Endothelial cell of umbilical vein (primary cell): ENCODE measurements at regions not wholly inside any gene's neighbourhood (a gene's known extent, or its start where the extent isn't known, plus 50 kb on each side); places are given as distances from the start of the nearest gene placed in this dataset.

ENCODE experiments used
- BruUV-seq: library from RNA; stranded (reverse); fragments of 400-500 nt; replicated peaks from 2 replicates; lab custom pipeline; 2021; lab: Mats Ljungman, UMichigan
- CTCF ChIA-PET: fragments of 300-600, 350-600 bp; sonication (Branson Sonifier 250); formaldehyde crosslinking; loops from one replicate; lab custom pipeline; 2021; ENCODE audit warnings: antibody characterized with exemption, inconsistent platforms; lab: Charles Lee
- POLR2A ChIA-PET: fragments of 300-600, 350-600 bp; sonication (Branson Sonifier 250); formaldehyde crosslinking; loops from one replicate; lab custom pipeline; 2021; ENCODE audit warnings: antibody characterized with exemption, inconsistent platforms; lab: Charles Lee
- DNase-seq: peaks from one replicate; pipeline ENCODE4 v3.0.0-alpha.2; 2011; ENCODE audit warnings: low read depth, low spot score
- FAIRE-seq: peaks from 2 replicates; lab custom pipeline; 2011; peaks lifted over from hg19 to GRCh38; lab: Jason Lieb, UNC
- H2AFZ ChIP-seq: 2 replicates; pipeline ENCODE4 v1.6.0; 2012; ENCODE audit warnings: low read depth, low read length, control low read depth, inconsistent platforms
- H3K27ac ChIP-seq: 2 replicates; pipeline ENCODE4 v1.5.1; 2011; ENCODE audit warnings: low read depth, mild to moderate bottlenecking, control low read depth, low read length, moderate library complexity; ENCODE audit not compliant: insufficient read depth
- H3K27me3 ChIP-seq, 2 experiments: 2 replicates each; pipeline versions ENCODE4 v1.6.0 to v1.6.1; 2011; ENCODE audit warnings: low read length in 2 of 2, mixed read lengths in 1 of 2; ENCODE audit not compliant: control insufficient read depth in 2 of 2, insufficient read depth in 2 of 2
- H3K36me3 ChIP-seq, 2 experiments: 2 replicates in 1 of 2; 3 replicates in 1 of 2; pipeline ENCODE4 v1.5.1; 2011; ENCODE audit warnings: low read length in 2 of 2, mild to moderate bottlenecking in 1 of 2, moderate library complexity in 1 of 2; ENCODE audit not compliant: control insufficient read depth in 2 of 2, insufficient read depth in 2 of 2; ENCODE audit errors: extremely low read depth in 1 of 2
- H3K4me1 ChIP-seq: 3 replicates; pipeline ENCODE4 v1.5.1; 2011; ENCODE audit warnings: mild to moderate bottlenecking, low read length; ENCODE audit not compliant: control insufficient read depth, insufficient read depth; ENCODE audit errors: extremely low read depth
- H3K4me2 ChIP-seq: 2 replicates; pipeline ENCODE4 v1.6.1; 2011; ENCODE audit warnings: low read length, control low read depth, mixed read lengths; ENCODE audit not compliant: insufficient read depth
- H3K4me3 ChIP-seq, 3 experiments: fragments of 200-600 bp in 1 of 3; sonication (generic), shearing (Covaris generic) in 1 of 3; replicated peaks in 1 of 3; 2 replicates each; pipeline ENCODE4 v1.5.1; 2011 to 2016; ENCODE audit warnings: control low read depth in 3 of 3, low read length in 3 of 3, mild to moderate bottlenecking in 2 of 3, inconsistent platforms in 1 of 3, low read depth in 1 of 3, moderate library complexity in 1 of 3; ENCODE audit not compliant: insufficient read depth in 1 of 3
- H3K79me2 ChIP-seq: 2 replicates; pipeline ENCODE4 v1.6.0; 2012; ENCODE audit warnings: low read length, inconsistent platforms; ENCODE audit not compliant: control insufficient read depth, insufficient read depth
- H3K9ac ChIP-seq: replicated peaks from 2 replicates; pipeline ENCODE3; 2011; ENCODE audit warnings: low read length, control low read depth; ENCODE audit not compliant: insufficient read depth; ENCODE audit errors: extremely low read depth
- H3K9me1 ChIP-seq: replicated peaks from 3 replicates; pipeline ENCODE4 v1.6.0; 2011; ENCODE audit warnings: mild to moderate bottlenecking, low read length; ENCODE audit not compliant: control insufficient read depth, insufficient read depth; ENCODE audit errors: extremely low read depth
- H3K9me3 ChIP-seq: replicated peaks from 2 replicates; pipeline ENCODE4 v1.5.1; 2012; ENCODE audit warnings: low read length, inconsistent platforms; ENCODE audit not compliant: control insufficient read depth, insufficient read depth
- H4K20me1 ChIP-seq: replicated peaks from 2 replicates; pipeline ENCODE3; 2011; ENCODE audit warnings: mild to moderate bottlenecking, low read length; ENCODE audit not compliant: control insufficient read depth, insufficient read depth; ENCODE audit errors: extremely low read depth
- EZH2 ChIP-seq: IDR thresholded peaks from 2 replicates; pipeline ENCODE4 v1.6.1; 2012; ENCODE audit warnings: borderline replicate concordance, low read depth, mild to moderate bottlenecking, moderate library complexity, low read length, inconsistent platforms; ENCODE audit not compliant: severe bottlenecking
- FOS ChIP-seq: IDR thresholded peaks from 2 replicates; pipeline ENCODE4 v1.6.1; 2011; ENCODE audit warnings: mild to moderate bottlenecking, low read length, moderate library complexity, borderline replicate concordance; ENCODE audit not compliant: insufficient read depth
- GATA2 ChIP-seq: IDR thresholded peaks from 2 replicates; pipeline ENCODE4 v1.7.0; 2011; ENCODE audit warnings: low read depth, mild to moderate bottlenecking, moderate library complexity, mixed read lengths, low read length; ENCODE audit not compliant: insufficient read length, insufficient read depth
- JUN ChIP-seq: IDR thresholded peaks from 2 replicates; pipeline ENCODE4 v1.6.1; 2011; ENCODE audit warnings: borderline replicate concordance, low read depth; ENCODE audit not compliant: insufficient read length, insufficient read depth
- MYC ChIP-seq: IDR thresholded peaks from one replicate; pipeline ENCODE4 v1.6.1; 2011; ENCODE audit warnings: mild to moderate bottlenecking, low read depth, low read length
- POLR2A ChIP-seq: IDR thresholded peaks from 2 replicates; pipeline ENCODE4 v1.6.1; 2012; ENCODE audit warnings: low read depth, mild to moderate bottlenecking, control low read depth, low read length
- POLR2AphosphoS5 ChIP-seq: IDR thresholded peaks from 2 replicates; pipeline ENCODE4 v1.6.1; 2012; ENCODE audit warnings: low read depth, mild to moderate bottlenecking, control low read depth, low read length, moderate library complexity; ENCODE audit not compliant: insufficient read depth
- dilution Hi-C: fragments of 300-500 bp; cut with MboI; formaldehyde crosslinking; loops from one replicate; pipeline ENCODE4 v1.15.0; 2019; ENCODE audit warnings: low sequenced_read_pairs; ENCODE audit not compliant: extremely low pct_ligation_motif_present
- intact Hi-C: fragments of 100-400 bp; cut with micrococcal nuclease; formaldehyde crosslinking; loops from one replicate; pipeline ENCODE4 v1.10.0; 2022
- TF ChIP-seq, protein P1 (sequence below): IDR thresholded peaks from 2 replicates; pipeline ENCODE4 v1.6.1; 2011; ENCODE audit not compliant: insufficient read depth, insufficient read length
- TF ChIP-seq, protein P2 (sequence below), 2 donors: IDR thresholded peaks; 1 replicate in 1 of 2; 2 replicates in 1 of 2; pipeline ENCODE4 v1.5.1; 2011; ENCODE audit warnings: low read length in 2 of 2, mild to moderate bottlenecking in 2 of 2, moderate library complexity in 2 of 2, control low read depth in 1 of 2, inconsistent platforms in 1 of 2, low read depth in 1 of 2; ENCODE audit not compliant: insufficient read depth in 1 of 2; ENCODE audit errors: extremely low read depth in 1 of 2

DNA sequence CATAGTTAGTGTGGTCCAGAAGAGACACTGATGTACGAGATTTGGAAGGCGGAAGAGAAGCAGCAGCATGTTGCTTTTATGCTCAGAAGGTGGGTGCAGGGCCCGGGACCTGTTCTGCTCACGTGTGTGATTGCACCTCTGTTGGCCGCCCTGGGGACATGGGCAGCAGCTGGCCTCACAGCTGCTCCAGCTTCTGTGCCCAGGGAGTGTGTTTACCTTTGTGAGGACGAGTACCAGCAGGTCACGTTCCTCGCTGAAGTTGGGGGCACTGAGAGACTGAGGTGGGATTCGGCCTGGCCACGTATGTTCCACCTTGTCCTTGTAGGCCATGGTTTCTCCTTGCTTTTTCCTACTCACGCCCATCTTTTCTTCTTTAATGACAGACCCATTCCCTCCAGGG lies 86.3 kb downstream of the PMAIP1 start:
- POLR2A ChIA-PET: interaction anchor here (0.6 kb wide), 1 partner anchor 81 kb away, joined by 4 read pairs; no protein-coding TSS in a partner anchor

More for the DNA sequence above, 86.3 kb downstream of the PMAIP1 start:
- intact Hi-C loops (loop anchor here (5.0 kb wide), 1 partner anchor 696 kb away; no protein-coding TSS in a partner anchor), dilution Hi-C loops (loop anchor here (25.0 kb wide), 1 partner anchor 149 kb away; no protein-coding TSS in a partner anchor)
- no peak overlapping the region for H3K9ac ChIP-seq
- H3K9me3 ChIP-seq: no peaks in the 10 kb centered on the region
- H2AFZ ChIP-seq: no peak overlapping the region
- no peak overlapping the region for H3K27ac ChIP-seq
- peaks cover 0 to 1% of the 10 kb centered on the region in 2 experiments for H3K27me3 ChIP-seq
- H3K4me1 ChIP-seq: no peaks in the 10 kb centered on the region
- H3K9me1 ChIP-seq: no peaks in the 10 kb centered on the region
- TF ChIP-seq EZH2 (no peak), GATA2 (no peak), POLR2AphosphoS5 (no peak), MYC (no peak), POLR2A (no peak), JUN (no peak), FOS (no peak)
- TF ChIP-seq, protein P1, sequence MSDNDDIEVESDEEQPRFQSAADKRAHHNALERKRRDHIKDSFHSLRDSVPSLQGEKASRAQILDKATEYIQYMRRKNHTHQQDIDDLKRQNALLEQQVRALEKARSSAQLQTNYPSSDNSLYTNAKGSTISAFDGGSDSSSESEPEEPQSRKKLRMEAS: no peak
- TF ChIP-seq, protein P2, sequence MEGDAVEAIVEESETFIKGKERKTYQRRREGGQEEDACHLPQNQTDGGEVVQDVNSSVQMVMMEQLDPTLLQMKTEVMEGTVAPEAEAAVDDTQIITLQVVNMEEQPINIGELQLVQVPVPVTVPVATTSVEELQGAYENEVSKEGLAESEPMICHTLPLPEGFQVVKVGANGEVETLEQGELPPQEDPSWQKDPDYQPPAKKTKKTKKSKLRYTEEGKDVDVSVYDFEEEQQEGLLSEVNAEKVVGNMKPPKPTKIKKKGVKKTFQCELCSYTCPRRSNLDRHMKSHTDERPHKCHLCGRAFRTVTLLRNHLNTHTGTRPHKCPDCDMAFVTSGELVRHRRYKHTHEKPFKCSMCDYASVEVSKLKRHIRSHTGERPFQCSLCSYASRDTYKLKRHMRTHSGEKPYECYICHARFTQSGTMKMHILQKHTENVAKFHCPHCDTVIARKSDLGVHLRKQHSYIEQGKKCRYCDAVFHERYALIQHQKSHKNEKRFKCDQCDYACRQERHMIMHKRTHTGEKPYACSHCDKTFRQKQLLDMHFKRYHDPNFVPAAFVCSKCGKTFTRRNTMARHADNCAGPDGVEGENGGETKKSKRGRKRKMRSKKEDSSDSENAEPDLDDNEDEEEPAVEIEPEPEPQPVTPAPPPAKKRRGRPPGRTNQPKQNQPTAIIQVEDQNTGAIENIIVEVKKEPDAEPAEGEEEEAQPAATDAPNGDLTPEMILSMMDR (IDR thresholded peaks at IDR 0.05; ENCODE audit: extremely low read depth in 1 of 2, insufficient read depth in 1 of 2, low read depth in 1 of 2, low read length in 2 of 2): no peak
- no peak overlapping the region for H3K4me2 ChIP-seq
- no peak for FAIRE-seq
- CTCF ChIA-PET: interaction anchor here (3.8 kb wide), 1 partner anchor 23 kb away, joined by 14 read pairs; no protein-coding TSS in a partner anchor
- no peaks in the 10 kb centered on the region for H3K79me2 ChIP-seq
- H4K20me1 ChIP-seq: no peaks in the 10 kb centered on the region
- H3K4me3 ChIP-seq: no peak overlapping the region
- no TSS peak for BruUV-seq
- H3K36me3 ChIP-seq: no peaks in the 10 kb centered on the region
- DNase-seq: no peak
